ENCODE measurements at regions not wholly inside any gene's neighbourhood (a gene's known extent, or its start where the extent isn't known, plus 50 kb on each side); places are given as distances from the start of the nearest gene placed in this dataset.

DNA sequence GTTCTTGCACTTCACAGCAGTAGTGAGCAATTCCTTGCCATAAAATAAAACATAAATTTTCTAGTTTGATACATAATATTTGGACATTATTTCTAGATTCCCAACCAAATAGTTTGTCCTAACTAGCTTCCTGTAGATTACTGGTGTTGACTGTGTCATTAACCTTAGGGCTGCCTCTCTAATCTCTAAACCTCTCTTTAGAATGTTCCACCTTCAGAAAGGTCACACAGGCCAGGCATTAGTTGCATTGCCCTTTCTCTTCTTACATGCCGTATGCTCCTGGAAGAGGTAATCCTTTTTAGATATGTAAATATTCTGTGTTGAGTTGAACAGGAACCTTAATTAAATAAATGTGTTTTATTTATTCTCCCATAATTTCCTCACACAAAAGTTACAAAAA lies 904.9 kb upstream of the CNTN5 start:
- TF ChIP-seq, protein P1, sequence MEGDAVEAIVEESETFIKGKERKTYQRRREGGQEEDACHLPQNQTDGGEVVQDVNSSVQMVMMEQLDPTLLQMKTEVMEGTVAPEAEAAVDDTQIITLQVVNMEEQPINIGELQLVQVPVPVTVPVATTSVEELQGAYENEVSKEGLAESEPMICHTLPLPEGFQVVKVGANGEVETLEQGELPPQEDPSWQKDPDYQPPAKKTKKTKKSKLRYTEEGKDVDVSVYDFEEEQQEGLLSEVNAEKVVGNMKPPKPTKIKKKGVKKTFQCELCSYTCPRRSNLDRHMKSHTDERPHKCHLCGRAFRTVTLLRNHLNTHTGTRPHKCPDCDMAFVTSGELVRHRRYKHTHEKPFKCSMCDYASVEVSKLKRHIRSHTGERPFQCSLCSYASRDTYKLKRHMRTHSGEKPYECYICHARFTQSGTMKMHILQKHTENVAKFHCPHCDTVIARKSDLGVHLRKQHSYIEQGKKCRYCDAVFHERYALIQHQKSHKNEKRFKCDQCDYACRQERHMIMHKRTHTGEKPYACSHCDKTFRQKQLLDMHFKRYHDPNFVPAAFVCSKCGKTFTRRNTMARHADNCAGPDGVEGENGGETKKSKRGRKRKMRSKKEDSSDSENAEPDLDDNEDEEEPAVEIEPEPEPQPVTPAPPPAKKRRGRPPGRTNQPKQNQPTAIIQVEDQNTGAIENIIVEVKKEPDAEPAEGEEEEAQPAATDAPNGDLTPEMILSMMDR (IDR thresholded peaks at IDR 0.05), result no peak
- TF ChIP-seq POLR2AphosphoS5 (IDR thresholded peaks at IDR 0.05) (no peak), POLR2A (IDR thresholded peaks at IDR 0.05) (no peak)

All from sigmoid colon (tissue), 4 donors.